NCI-H748 treated with DMSO at 0.1 percent for 48 hours (cell line): ENCODE measurements at regions not wholly inside any gene's neighbourhood (a gene's known extent, or its start where the extent isn't known, plus 50 kb on each side); places are given as distances from the start of the nearest gene placed in this dataset.
A peak's percentile ranks its signal among the peaks of the same experiment; 100 is the strongest.

ENCODE experiments used
- DNase-seq: peaks from one replicate; lab custom pipeline; 2025; lab: John Stamatoyannopoulos, UW

DNA sequence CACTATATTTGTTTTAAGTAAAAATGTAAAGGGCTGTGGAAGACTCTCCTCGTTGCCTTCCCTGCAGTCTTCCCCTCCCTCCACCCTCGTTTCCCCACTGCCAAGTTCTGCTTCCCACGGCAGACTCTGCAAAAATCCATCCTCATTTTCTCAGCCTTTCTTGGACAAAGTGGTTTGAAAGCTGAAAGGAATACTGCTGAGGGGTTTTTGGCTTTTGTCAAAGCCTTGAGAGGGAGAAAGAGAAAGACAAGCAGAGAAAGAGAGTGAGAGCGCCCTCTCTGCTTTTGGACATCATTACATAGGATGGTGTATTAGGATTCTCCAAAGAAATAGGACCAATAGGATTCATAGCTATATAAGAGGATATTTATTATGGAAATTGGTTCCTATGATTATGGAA lies 455.9 kb upstream of the SOX11 start:
- DNase-seq: no peak

DNA sequence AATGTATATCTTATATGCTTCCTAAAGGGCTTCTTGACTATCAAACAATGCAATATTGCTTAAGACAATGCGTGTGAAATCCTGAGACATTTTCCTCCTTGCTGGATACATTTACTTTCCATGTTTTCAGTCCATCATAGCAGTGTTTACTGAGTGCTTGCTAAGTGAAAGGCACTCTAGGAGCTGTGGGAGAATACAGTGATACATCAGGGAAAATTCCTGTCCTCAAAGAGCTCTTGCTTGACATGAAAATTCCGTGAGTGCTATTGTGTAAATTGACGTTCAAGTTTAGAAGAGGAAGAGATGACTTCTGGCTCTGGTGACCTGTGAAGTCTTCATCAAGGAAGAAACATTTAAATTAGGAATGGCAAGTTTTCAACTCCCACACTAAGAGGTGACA lies 449.4 kb upstream of the SOX11 start:
- DNase-seq: no peak

DNA sequence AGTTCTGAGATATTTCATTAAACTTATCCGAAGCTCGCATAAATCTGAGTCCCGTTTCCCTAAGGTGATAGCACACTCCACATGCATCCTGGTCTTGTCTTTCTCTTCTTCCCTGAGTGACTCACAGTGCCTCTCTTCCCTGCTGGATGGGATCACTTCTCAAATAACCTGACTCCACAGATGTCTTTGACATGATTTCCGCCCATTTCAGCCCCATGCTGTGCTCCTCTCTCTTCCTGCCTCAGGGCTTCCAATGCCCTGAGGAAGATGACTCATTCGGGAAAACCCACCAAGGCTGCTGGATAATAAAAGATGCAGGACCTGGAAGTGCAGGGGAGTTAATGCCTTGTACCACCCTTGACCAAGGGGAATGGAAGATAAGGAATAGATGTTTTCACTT lies 441.7 kb upstream of the SOX11 start:
- no peak for DNase-seq

DNA sequence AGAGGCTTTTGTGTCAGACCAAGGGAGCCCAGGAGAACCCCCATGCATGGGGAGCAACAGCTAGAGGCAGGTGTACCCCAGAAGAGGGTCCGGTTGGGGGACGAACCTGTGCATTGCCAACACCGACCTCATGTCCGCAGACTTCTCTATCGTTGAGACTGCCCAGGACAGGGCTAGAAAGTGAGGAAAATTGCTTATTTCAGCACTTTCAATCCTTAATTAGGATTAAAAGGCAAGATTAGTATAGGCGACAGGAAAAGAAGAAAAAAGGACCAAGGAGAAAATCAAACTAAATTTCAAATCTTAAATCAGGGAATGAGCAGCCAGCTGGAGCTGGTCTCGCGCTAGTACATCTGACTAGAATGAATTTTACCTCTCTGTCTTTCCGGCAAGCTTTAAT lies 438.9 kb upstream of the SOX11 start:
- DNase-seq: no peak

DNA sequence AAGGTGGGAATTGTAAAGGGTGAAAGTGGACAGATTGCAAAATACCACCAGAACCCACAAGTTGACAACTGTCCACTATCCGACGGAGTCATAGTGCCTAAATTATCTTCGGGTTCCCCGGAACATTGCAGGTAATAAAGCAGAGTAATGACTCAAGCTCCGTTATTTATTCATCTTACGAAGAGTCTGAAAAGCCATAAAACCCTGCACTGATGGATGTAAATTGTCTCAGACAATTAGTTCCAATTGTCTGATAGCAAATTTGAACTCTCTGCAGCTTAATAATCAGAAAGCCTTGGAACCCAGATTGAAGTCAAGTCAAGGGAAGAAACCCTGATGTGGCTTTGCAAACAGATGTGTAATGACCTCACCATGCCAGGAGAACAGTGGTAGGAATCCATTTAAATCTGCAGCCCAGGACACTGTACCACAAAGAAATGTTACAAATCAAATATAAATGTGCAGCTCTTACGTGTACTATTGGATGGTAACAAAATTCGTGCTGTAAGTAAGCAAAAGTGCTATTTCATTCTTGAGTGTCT lies 437.3 kb upstream of the SOX11 start:
- no peak for DNase-seq

DNA sequence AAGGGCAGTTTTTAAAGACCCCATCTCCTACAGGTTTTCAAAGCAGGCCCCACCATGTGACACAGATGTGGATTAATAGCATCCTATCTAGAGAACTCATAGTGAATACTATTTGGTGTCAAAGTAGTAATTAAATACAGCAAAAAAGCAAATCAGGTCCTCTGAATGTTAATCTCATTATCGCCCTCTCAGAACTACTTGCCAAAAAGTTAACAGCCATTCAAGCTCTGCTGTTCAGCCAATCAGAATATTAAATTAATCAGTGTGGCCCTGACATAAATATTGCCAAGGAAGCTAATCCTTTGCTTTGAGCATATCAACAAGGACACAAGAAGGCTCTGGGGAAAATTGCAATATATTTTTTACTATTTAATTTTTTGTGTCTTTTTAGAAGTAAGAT lies 428.9 kb upstream of the SOX11 start:
- DNase-seq: no peak

DNA sequence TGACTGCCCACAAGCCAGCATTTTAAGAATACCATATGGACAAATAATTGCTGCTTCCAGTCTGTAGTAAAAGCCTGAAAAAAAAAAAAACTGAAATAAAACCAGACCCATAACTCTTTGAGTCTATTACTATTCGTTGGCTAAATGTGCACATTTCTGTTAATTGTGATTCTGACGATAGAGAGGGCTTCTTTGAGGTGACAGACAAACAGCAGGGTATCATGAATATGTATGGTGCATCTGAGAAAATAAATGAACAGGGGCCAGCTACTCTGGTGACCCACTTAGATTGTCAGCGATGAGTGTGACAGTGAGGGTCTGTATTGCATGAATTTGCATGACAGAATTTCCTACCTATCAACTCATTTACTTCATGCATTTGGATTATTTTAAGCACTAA lies 427.8 kb upstream of the SOX11 start:
- DNase-seq: no peak

DNA sequence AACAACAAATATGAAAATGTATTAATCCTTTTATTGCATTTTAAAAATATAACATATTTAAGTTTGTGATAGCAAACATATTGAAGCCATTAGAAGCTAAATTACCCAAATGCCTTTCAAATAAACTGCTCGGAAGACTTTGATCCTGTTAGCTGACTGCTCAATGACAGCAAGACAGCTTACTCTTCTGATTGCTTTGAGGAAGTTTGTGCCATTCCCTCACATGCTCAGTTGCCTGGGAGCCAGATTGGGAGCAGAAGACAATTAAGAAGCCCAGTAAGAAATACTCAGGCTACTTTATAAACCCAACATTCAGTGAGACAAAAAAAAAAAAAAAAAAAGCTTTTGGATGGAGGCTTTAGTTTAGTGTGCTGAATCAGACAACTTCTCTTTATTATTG lies 407.1 kb upstream of the SOX11 start:
- no peak for DNase-seq

DNA sequence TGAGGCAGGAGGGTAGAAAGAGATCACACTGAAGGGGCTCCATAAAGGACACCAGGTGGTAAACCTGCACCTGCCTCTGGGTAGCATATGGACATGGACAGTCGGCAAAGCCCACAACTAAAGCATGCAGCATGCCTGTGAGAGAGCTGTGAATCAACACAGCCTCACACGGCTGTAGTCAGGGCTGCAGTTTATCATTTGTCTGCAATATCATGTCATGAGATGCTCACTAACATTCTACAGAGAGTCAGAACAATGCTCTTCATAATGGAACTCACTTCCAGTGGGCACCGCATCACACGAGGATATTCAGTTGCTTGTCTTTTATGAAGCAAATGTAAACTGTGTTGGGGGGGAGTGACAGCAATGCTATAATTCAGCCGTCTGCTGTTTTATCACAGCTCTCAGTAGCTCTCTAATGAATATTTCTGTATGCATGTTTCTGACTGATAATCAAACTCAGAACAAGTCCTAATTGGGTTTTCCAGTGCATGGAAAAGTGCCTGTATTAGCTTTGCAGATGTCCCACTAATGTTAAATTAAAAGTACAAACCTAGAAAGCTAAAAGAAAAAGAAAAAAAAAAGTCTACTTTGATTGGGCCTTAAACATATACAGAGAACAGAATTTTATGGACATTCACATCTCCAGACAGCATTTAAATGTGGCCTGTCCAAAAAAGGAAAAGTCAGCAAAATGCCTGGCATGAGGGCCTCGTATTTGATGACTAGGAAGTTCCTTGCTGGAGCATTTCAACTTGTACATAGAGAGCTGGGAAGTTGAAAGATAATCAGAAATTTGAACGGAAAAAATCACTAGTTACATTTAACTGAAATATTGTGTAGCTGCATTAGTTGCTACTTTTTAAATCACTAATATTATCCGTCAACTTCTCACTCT lies 406.1 kb upstream of the SOX11 start:
- no peak for DNase-seq

DNA sequence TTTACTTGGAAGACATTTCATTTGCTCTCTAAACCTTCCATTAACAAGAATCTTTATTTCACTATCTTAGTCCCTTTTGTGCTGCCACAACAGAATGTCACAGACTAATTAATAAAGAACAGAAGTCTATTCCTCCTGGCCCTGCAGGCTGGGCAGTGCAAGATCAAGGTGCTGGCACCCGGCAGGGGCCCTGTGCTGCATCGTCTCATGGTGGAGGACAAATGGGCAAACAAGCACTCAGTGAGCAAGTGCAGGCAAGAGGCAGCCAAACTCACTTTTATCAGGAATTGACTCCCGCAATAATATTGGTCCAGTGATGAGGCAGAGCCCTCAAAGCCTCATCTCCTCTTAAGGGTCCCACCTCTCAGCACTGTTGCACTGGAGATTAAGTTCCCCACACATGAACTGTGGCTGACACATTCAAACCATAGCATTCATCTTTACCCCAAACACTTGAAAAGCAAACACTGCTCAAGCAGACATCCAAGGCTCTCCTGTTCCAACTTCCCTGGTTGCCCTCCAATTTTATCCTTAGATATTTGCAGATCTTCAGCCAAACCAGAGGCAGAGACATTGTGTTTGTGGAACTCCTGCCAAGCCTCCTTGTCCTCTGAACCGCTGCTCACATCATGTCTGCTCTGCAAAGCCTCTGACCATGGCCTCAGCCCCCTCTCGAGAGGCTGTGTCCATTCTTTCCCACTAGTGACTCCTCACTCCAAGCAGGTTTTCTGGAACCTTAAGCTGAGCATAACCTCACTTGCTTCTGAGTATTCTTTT lies 404.4 kb upstream of the SOX11 start:
- no peak for DNase-seq

DNA sequence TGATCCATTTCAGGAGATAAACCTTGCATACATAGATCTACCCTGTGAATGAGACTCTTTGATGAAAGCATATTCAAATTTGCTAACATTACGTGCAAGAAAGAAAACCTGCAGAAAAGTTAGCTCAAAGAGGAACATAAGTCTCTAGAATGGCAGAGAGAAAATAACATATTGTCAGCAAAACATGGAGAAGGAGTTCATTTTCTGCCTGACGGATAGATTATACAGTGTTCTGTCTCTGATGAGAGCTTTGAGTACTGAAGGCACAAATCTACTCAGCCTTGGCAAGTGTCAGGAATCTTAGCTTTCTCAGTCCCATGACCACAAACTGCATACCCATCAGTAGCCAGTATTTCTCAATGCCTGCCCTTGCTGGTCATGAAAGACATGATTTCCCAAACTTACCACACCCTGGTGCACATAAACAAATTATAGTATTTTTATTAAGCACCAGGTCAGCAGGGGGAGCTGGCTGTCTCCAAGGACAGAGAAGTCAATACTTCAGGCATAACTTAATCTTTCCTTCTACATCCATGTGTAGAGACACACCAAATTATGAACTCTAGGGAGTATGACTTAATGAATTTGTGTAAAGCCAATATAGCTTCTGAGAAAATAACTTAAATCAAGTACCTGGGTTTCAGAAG lies 401.2 kb upstream of the SOX11 start:
- DNase-seq: no peak

DNA sequence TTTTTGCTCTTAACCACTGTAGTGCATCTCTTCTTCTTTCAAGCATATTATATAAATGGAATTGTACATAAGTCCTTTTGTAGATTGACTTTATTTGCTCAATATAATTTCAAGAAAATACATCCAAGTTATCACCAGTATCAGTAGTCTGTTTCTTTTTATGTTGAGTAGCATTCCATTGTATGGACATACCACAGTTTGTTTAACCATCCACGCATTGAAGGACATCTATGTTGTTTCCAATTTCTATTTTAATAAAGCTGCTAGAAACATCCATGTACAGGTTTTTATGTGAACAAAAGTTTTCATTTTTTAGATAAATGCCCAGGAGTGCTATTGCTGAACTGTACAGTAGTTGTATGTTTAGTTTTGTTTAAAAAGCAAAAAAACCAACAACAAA lies 387.5 kb upstream of the SOX11 start:
- DNase-seq: no peak

DNA sequence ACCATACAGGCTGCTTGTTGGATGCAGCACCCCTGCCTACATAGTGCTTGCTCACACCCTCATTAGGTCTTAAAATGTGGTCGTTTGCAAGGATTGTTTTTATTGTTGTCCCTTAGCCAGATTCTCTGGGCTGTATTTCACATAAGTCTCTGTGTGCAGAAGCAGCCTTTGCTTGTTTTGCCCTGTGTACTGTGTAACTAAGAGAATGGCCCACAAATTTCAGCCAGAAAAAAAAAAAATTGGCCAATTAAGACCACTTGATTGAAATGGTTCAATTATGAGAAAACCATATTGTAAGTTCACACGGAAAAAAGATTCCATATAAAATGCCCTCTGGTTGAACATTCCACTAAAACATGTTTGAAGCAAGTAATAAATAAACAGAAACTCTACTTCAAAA lies 377.1 kb upstream of the SOX11 start:
- peak; percentile 71 for DNase-seq

DNA sequence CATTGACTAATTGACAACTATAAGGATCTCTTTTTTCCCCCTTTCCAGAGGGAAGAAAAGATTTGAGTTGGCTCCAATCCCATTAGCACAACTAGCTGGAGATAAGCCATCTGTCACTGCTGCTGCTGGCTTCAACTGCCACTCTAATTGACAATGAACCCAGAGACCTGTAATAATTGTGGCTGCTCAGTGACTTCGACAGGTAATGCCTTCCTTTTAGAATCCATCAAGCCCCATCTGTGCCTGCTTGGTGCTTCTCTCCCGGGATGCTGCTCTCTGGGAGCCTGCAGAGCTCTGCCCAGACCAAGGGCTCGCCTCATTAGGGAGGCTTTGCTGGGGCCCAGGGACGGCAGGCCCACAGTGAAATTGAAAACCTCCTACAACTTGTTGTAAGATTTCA lies 376.7 kb upstream of the SOX11 start:
- peak; percentile 86 for DNase-seq

DNA sequence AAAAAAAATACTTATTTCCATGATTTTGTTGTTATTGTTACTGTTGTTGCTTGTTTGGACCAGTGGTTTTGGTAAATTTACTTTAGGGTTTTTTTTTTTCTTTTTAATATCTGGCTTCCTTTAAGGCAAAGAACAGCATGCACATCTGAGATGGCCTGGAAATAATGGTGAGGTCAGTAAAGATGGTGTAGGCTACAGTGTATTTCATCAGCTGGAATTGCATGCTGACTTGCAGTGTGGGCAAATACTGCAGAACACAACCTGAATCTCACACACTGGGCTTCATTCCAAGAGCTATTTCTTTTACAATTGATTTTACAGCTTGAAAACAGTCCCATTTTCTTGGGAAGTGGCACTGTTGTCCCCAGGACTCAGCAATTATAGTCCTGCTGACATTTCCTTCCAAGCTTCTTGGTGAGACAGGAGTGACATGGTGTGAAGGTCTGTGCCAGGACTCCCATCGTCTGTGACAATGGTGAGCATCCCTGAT lies 376.1 kb upstream of the SOX11 start:
- DNase-seq: no peak

DNA sequence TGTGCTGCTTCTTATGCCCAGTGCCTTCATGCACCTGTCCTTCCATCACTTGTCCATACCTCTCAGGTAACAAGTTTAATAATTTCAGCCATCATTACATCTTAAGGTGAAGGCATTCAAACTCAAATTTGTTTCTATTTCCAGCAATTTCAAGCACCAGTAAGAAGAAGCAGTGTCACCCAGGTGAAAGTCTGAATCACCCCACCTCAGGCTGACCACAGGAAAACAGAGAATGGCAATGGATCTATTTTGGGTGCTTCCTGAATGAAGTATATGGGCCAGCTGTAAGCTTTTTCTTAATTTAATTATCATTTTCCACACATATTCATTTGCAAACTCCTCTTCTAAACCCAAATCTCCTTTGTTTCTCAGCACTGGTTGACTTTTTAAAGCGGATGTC lies 372.7 kb upstream of the SOX11 start:
- no peak for DNase-seq

DNA sequence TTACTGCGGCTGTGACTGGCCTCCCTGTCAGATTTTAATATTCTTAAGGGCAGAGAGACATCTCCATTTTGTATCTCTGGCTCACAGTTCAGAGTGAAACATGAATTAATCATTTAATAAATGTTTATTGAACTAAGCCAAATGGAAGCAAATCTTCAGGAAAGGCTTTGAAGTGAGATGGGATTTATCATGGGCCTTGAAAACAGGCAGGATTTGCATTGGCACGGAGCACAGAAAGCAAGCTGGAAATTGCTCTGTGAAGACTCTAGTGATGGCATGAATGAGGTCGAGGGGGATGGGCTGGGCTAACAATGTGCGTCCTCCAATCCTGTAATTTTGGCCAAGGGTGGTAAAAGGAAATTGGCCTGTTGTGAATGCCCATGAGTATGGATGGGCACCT lies 369.8 kb upstream of the SOX11 start:
- no peak for DNase-seq

DNA sequence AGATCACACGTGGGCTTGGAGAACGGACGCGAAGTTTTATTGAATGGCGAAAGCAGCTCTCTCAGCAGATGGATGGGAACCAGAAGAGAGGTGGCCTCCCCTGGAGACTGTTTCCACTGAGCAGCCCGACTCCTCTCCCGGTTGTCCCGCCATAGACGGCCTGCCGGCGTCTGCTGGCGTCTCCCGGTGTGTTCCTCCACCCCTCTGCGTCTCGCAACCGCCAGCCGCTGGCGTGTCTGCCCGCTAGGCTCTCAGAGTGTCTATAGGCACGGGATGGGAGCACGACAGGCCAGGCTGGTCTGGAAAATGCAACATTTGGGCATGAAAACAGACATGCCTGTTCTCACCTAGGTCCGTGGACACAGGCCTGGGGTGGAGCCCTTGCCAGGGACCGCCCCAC lies 366.7 kb upstream of the SOX11 start:
- no peak for DNase-seq

DNA sequence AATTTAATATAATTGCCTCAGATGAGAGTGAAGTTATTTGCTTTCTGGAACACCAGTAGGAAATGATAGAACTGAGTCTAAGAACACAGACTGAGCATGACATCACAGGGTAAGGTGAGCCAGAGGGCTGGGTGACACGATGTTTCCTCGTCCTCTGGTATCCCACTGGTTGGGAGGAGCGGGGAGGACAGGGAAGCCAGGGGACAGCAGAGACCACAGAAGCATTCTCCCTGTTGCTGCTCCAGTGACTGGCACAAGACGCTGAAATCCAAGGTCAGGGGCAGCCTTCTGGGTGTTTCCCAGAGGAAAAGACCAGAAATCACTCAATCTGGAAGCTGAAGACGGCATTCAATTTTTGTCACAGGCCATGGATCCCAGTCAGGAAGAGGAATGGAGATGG lies 363.4 kb upstream of the SOX11 start:
- no peak for DNase-seq

DNA sequence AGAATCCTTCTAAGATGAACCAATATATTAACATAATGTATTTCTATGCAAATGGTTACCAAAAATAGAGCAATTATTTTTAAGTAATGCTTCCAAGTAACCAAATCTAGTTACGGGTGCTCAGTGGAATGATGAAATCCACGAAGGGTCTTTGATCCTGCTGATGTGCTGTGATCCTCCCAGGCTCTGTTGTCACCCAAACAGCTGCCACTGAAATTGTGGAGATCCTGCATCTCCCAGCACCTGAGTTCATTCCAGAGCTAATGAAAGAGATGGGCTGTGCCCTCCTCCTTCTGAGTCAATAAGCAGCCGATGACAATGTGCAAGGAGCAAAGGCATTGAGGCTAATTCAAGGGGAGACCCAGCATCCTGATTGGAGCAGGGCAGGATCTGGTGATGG lies 362.4 kb upstream of the SOX11 start:
- DNase-seq: no peak

DNA sequence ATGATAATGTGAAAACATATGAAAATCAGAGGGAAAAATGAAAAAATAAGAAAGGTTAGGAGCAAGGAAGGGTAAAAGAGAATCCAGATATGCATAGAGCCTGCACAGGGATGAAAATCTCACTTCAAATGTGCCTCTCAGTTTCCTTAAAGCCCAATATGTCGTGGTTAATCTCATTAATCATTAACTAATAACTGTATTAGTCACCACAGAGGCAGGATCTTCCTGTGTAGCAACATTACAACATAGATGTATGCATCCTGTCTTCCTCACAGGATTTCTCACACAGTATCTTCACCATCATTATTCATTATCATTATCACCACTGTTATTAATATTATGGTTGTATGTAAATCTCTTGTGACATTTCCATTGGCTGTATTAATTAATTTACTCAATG lies 361.2 kb upstream of the SOX11 start:
- DNase-seq: no peak

DNA sequence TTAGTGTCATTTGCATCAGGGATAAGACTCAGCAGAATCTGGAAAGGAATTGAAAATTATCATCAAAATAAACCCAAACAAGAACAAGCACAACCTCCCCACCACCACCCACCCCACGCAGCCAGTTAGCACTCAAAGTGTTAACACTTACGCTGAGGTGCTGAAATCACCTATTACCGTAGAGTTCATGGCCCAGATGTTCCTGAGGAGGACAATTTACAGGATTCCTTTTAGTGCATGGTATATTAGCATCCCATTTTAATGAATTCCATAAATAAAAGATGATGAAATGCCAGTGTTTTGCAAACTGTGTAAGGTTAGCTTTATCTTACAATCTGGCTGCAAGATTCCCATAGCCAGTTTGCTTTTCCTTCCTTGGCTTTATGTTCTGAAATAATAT lies 359.3 kb upstream of the SOX11 start:
- no peak for DNase-seq

DNA sequence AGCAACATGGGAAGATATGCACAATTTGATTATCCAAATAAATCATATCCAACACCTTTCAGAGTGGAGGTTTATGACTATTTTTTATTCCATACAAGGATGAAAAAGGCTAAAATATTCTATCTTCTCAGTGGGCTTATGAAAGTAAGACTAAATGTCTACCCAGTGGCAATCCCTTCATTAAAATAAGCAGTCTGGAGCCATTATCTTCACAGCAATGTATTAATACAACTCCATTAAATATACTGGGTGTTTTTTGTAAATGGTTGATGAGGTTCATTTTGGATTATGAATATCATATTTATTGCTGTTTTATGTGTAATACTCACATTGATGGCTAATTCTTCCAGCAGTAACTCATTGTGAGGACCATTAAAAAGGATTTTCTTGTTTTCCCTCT lies 352.7 kb upstream of the SOX11 start:
- no peak for DNase-seq
